Neural progenitor cell (in vitro differentiated cells): ENCODE measurements at regions not wholly inside any gene's neighbourhood (a gene's known extent, or its start where the extent isn't known, plus 50 kb on each side); places are given as distances from the start of the nearest gene placed in this dataset.

ENCODE experiments used
- DNase-seq: peaks from one replicate; pipeline ENCODE4 v3.0.0-alpha.2; 2016; ENCODE audit warnings: low spot score
- H2AFZ ChIP-seq: fragments of 200-600 bp; sonication (generic); replicated peaks from 2 replicates; pipeline ENCODE4 v1.6.1; 2016; ENCODE audit warnings: antibody characterized with exemption
- H3F3A ChIP-seq: fragments of 200-600 bp; sonication (generic); 2 replicates; pipeline ENCODE4 v1.6.1; 2016; ENCODE audit warnings: antibody characterized with exemption, low read depth
- H3K27ac ChIP-seq: fragments of 200-600 bp; sonication (generic); 2 replicates; pipeline ENCODE4 v1.5.1; 2016; ENCODE audit warnings: mild to moderate bottlenecking
- H3K27me3 ChIP-seq: fragments of 200-600 bp; sonication (generic); 2 replicates; pipeline ENCODE4 v1.6.1; 2016; ENCODE audit warnings: mild to moderate bottlenecking, moderate library complexity
- H3K36me3 ChIP-seq: fragments of 200-600 bp; sonication (generic); 2 replicates; pipeline ENCODE4 v1.5.1; 2016
- H3K4me1 ChIP-seq: fragments of 200-600 bp; sonication (generic); 2 replicates; pipeline ENCODE4 v1.6.1; 2016; ENCODE audit warnings: mixed run types
- H3K4me2 ChIP-seq: fragments of 200-600 bp; sonication (generic); 2 replicates; pipeline ENCODE4 v1.6.1; 2016
- H3K4me3 ChIP-seq: fragments of 200-600 bp; sonication (generic); 2 replicates; pipeline ENCODE4 v1.5.1; 2016
- H3K79me2 ChIP-seq: fragments of 200-600 bp; sonication (generic); 2 replicates; pipeline ENCODE4 v1.6.1; 2016; ENCODE audit warnings: low read depth
- H3K9ac ChIP-seq: fragments of 200-600 bp; sonication (generic); 2 replicates; pipeline ENCODE4 v1.6.1; 2016
- H3K9me3 ChIP-seq: fragments of 200-600 bp; sonication (generic); 2 replicates; pipeline ENCODE4 v1.5.1; 2016; ENCODE audit warnings: low read depth
- H4K20me1 ChIP-seq: fragments of 200-600 bp; sonication (generic); 2 replicates; pipeline ENCODE4 v1.6.1; 2016; ENCODE audit warnings: low read depth
- H3K27ac Mint-ChIP-seq: 3 replicates; pipeline ENCODE4 v1.8.0; 2021; ENCODE audit warnings: mixed read lengths
- H3K27me3 Mint-ChIP-seq: 2 replicates; pipeline ENCODE4 v1.8.0; 2022; ENCODE audit warnings: low read depth, mild to moderate bottlenecking, inconsistent platforms, moderate library complexity, mixed read lengths; ENCODE audit not compliant: insufficient read depth
- H3K36me3 Mint-ChIP-seq: 3 replicates; pipeline ENCODE4 v1.8.0; 2021; ENCODE audit warnings: mixed read lengths
- H3K4me1 Mint-ChIP-seq: 3 replicates; pipeline ENCODE4 v1.8.0; 2021; ENCODE audit warnings: mixed read lengths
- H3K4me3 Mint-ChIP-seq: 3 replicates; pipeline ENCODE4 v1.8.0; 2021; ENCODE audit warnings: mild to moderate bottlenecking, moderate library complexity, mixed read lengths
- H3K9me3 Mint-ChIP-seq: 3 replicates; pipeline ENCODE4 v1.8.0; 2020; ENCODE audit warnings: mixed read lengths
- EZH2 ChIP-seq: fragments of 200-600 bp; sonication (generic); IDR thresholded peaks from 2 replicates; pipeline ENCODE4 v1.6.1; 2017; ENCODE audit warnings: antibody characterized with exemption, mild to moderate bottlenecking, moderate library complexity
- EZH2phosphoT487 ChIP-seq: fragments of 200-600 bp; sonication (generic); IDR thresholded peaks from 2 replicates; pipeline ENCODE4 v1.6.1; 2017; ENCODE audit warnings: antibody characterized with exemption
- TF ChIP-seq, protein P1 (sequence below): fragments of 200-600 bp; sonication (generic); IDR thresholded peaks from 2 replicates; pipeline ENCODE4 v1.5.1; 2017; ENCODE audit warnings: antibody characterized with exemption, mild to moderate bottlenecking

DNA sequence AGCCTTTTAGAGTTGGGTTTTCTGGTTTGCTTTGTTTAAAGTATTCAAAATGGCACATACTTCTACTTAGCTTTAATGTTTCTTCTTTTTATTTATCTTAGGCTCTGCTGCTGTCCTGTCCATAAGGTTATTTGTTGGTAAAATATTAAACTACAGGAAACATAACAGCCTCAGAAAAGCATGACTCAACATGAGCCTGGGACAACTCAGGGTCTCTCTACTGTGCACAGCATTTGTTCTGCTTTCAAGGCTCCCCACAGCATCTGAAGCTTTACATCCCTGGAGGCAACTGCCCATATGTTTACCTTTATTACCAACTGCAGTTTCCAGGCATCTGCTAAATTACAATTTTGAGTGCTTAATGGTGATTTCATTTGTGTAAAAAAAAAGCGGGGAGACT is 954.2 kb upstream of the FBXO33 start:
- DNase-seq, result no peak
- TF ChIP-seq EZH2phosphoT487 (no peak), EZH2 (no peak)
- TF ChIP-seq, protein P1, sequence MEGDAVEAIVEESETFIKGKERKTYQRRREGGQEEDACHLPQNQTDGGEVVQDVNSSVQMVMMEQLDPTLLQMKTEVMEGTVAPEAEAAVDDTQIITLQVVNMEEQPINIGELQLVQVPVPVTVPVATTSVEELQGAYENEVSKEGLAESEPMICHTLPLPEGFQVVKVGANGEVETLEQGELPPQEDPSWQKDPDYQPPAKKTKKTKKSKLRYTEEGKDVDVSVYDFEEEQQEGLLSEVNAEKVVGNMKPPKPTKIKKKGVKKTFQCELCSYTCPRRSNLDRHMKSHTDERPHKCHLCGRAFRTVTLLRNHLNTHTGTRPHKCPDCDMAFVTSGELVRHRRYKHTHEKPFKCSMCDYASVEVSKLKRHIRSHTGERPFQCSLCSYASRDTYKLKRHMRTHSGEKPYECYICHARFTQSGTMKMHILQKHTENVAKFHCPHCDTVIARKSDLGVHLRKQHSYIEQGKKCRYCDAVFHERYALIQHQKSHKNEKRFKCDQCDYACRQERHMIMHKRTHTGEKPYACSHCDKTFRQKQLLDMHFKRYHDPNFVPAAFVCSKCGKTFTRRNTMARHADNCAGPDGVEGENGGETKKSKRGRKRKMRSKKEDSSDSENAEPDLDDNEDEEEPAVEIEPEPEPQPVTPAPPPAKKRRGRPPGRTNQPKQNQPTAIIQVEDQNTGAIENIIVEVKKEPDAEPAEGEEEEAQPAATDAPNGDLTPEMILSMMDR, result no peak
- H3K4me1 Mint-ChIP-seq, result no peaks in the 10 kb centered on the region

DNA sequence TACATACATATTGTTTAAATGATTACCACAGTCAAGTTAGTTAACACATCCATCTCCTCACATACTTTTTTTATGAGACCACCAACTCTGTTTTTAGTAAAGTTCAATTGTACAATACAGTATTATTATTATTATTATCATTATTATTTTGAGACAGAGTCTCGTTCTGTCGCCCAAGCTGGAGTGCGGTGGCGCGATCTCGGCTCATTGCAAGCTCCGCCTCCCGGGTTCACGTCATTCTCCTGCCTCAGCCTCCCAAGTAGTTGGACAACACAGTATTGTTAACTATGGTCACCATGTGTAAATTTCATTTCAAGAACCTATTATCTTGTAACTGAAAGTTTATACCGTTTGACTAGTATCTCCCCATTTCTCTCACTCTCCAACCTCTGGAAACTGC is 942.0 kb upstream of the FBXO33 start:
- H3K9me3 Mint-ChIP-seq, result peaks cover 2% of the 10 kb centered on the region

More for the DNA sequence above, 954.2 kb upstream of the FBXO33 start:
- Histone ChIP-seq H3K27me3 (no peaks in the 10 kb centered on the region), H3K36me3 (no peaks in the 10 kb centered on the region), H3K9me3 (no peaks in the 10 kb centered on the region), H3K27ac (no peak overlapping the region), H2AFZ (no peak overlapping the region), H3K4me1 (no peaks in the 10 kb centered on the region), H3K4me3 (no peak overlapping the region), H3K79me2 (no peaks in the 10 kb centered on the region), H3F3A (no peaks in the 10 kb centered on the region), H4K20me1 (no peaks in the 10 kb centered on the region), H3K4me2 (no peak overlapping the region), H3K9ac (no peak overlapping the region)
- no peaks in the 10 kb centered on the region for H3K9me3 Mint-ChIP-seq
- H3K27ac Mint-ChIP-seq, result no peak overlapping the region
- no peaks in the 10 kb centered on the region for H3K27me3 Mint-ChIP-seq
- no peak overlapping the region for H3K4me3 Mint-ChIP-seq
- no peaks in the 10 kb centered on the region for H3K36me3 Mint-ChIP-seq

DNA sequence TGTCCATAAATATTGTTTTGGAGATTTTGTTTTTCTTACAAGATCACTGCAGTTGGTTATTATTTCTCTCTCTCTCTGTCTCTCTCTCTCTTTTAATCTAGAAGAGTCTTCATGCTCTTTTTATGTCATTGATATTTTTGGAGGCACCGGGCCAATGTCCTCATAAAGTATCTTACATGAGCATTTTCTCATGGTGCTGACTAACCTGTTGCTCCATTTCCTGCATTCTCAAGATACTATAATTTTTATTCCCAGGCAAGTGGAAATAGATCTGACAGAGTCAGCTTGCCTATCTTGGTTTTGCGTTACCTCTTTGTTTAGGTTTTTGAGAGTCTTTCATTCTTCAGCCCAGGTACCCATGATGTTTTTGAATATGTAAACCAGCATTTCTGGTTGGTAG is 938.8 kb upstream of the FBXO33 start:
- TF ChIP-seq, protein P1, result no peak
- no peak for TF ChIP-seq EZH2phosphoT487
- no peak for TF ChIP-seq EZH2
- H3K27me3 ChIP-seq, result no peaks in the 10 kb centered on the region
- no peak overlapping the region for H2AFZ ChIP-seq
- no peak for DNase-seq
- no peak overlapping the region for H3K4me2 ChIP-seq
- H3K9me3 ChIP-seq, result no peaks in the 10 kb centered on the region
- no peak overlapping the region for H3K27ac ChIP-seq
- Mint-ChIP-seq H3K4me3 (no peak overlapping the region), H3K36me3 (no peaks in the 10 kb centered on the region), H3K27me3 (no peaks in the 10 kb centered on the region), H3K27ac (no peak overlapping the region), H3K4me1 (no peaks in the 10 kb centered on the region), H3K9me3 (no peaks in the 10 kb centered on the region)
- H3K9ac ChIP-seq, result no peak overlapping the region
- no peaks in the 10 kb centered on the region for H3K36me3 ChIP-seq
- no peaks in the 10 kb centered on the region for H4K20me1 ChIP-seq
- H3K4me1 ChIP-seq, result no peaks in the 10 kb centered on the region
- H3F3A ChIP-seq, result no peaks in the 10 kb centered on the region
- no peak overlapping the region for H3K4me3 ChIP-seq
- no peaks in the 10 kb centered on the region for H3K79me2 ChIP-seq

More for the DNA sequence above, 942.0 kb upstream of the FBXO33 start:
- no peaks in the 10 kb centered on the region for H3K36me3 Mint-ChIP-seq
- Histone ChIP-seq H3K27ac (no peak overlapping the region), H3F3A (no peaks in the 10 kb centered on the region), H4K20me1 (no peaks in the 10 kb centered on the region), H3K9me3 (no peaks in the 10 kb centered on the region), H3K4me3 (no peak overlapping the region), H3K4me2 (no peak overlapping the region), H3K9ac (no peak overlapping the region), H3K79me2 (no peaks in the 10 kb centered on the region), H2AFZ (no peak overlapping the region), H3K4me1 (no peaks in the 10 kb centered on the region), H3K27me3 (no peaks in the 10 kb centered on the region), H3K36me3 (no peaks in the 10 kb centered on the region)
- H3K27me3 Mint-ChIP-seq, result no peaks in the 10 kb centered on the region
- H3K4me1 Mint-ChIP-seq, result no peaks in the 10 kb centered on the region
- H3K27ac Mint-ChIP-seq, result no peak overlapping the region
- H3K4me3 Mint-ChIP-seq, result no peak overlapping the region
- TF ChIP-seq EZH2 (no peak), EZH2phosphoT487 (no peak)
- TF ChIP-seq, protein P1, result no peak
- no peak for DNase-seq

DNA sequence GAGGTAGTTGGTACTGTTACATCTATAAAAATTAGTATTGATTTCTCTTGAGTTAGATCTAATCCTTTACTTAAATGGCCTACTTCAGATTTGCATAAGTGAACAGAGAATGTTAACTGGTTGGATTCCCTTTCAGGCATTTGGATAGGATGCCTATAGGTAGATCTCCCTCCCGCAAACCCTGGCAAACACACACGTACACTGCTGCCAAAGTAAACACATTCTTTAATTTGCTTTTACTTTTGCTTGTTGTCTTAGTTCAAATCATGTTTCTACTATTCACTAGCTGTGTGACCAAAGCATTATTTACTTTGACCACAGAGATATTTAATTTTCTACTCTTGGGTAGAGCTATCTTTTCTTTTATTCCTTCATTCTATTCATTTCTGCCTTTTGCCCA is 936.1 kb upstream of the FBXO33 start:
- Histone ChIP-seq H2AFZ (no peak overlapping the region), H3K9me3 (no peaks in the 10 kb centered on the region), H3K4me3 (no peak overlapping the region), H3K27me3 (no peaks in the 10 kb centered on the region), H4K20me1 (no peaks in the 10 kb centered on the region), H3K27ac (no peak overlapping the region), H3K36me3 (no peaks in the 10 kb centered on the region), H3K4me2 (no peak overlapping the region), H3K79me2 (no peaks in the 10 kb centered on the region), H3K4me1 (no peaks in the 10 kb centered on the region), H3F3A (no peaks in the 10 kb centered on the region), H3K9ac (no peak overlapping the region)
- Mint-ChIP-seq H3K27me3 (no peaks in the 10 kb centered on the region), H3K4me1 (no peaks in the 10 kb centered on the region), H3K9me3 (no peaks in the 10 kb centered on the region), H3K4me3 (no peak overlapping the region), H3K36me3 (no peaks in the 10 kb centered on the region), H3K27ac (no peak overlapping the region)
- TF ChIP-seq, protein P1, result no peak
- TF ChIP-seq EZH2 (no peak), EZH2phosphoT487 (no peak)
- no peak for DNase-seq
